ENCODE measurements at regions not wholly inside any gene's neighbourhood (a gene's known extent, or its start where the extent isn't known, plus 50 kb on each side); places are given as distances from the start of the nearest gene placed in this dataset.

DNA sequence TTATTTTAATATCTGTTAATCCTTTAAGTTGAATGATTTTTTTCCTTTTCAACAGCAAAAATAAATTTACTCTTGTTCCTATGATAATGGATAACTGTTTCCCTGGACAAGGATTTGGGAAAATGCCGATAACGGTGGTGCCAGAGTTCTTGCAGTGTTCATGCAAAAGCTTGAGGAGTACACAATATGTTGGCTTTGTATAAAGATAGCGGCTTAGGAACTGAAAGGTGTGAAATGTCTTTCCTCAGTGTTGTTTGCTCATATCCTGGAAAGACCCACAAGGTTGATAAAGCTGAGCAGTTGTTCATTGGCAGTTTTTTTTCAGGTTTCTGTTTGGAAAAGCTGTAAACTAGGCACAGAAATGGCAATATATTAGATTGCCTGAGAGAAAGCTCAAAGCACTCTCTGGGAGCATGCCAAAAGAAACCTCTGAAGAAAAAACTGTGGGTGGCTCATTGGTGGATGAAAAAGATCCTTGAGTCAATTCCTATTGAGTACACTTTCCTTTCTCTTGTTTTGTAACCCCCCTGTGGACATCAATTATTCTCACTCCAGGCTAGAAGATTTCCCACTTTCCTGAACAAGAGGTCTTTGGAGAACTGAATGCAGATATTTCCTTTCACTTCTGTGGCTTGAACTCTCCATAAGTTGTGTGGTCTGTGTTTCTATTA, 117.2 kb upstream of the RGMB start:
- TF ChIP-seq, protein P1, sequence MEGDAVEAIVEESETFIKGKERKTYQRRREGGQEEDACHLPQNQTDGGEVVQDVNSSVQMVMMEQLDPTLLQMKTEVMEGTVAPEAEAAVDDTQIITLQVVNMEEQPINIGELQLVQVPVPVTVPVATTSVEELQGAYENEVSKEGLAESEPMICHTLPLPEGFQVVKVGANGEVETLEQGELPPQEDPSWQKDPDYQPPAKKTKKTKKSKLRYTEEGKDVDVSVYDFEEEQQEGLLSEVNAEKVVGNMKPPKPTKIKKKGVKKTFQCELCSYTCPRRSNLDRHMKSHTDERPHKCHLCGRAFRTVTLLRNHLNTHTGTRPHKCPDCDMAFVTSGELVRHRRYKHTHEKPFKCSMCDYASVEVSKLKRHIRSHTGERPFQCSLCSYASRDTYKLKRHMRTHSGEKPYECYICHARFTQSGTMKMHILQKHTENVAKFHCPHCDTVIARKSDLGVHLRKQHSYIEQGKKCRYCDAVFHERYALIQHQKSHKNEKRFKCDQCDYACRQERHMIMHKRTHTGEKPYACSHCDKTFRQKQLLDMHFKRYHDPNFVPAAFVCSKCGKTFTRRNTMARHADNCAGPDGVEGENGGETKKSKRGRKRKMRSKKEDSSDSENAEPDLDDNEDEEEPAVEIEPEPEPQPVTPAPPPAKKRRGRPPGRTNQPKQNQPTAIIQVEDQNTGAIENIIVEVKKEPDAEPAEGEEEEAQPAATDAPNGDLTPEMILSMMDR (conservative IDR thresholded peaks at IDR 0.05; ENCODE audit: low read depth, low read length), result no peak
- no peak for TF ChIP-seq EZH2 (IDR thresholded peaks at IDR 0.05; ENCODE audit: borderline replicate concordance, low read depth, low read length, poor library complexity, severe bottlenecking)
